Coronary artery (tissue), 2 donors: ENCODE measurements at regions not wholly inside any gene's neighbourhood (a gene's known extent, or its start where the extent isn't known, plus 50 kb on each side); places are given as distances from the start of the nearest gene placed in this dataset.

ENCODE experiments used
- DNase-seq: peaks from one replicate; pipeline ENCODE4 v3.0.0-alpha.2; 2017; ENCODE audit warnings: low spot score
- H3K27ac ChIP-seq, 2 donors: fragments of 200-600 bp; sonication (generic); one replicate each; pipeline ENCODE4 v1.5.1; 2016 to 2019
- H3K4me3 ChIP-seq: fragments of 200-600 bp; sonication (generic); 2 replicates; pipeline ENCODE4 v1.5.1; 2016; ENCODE audit warnings: mild to moderate bottlenecking, moderate library complexity
- CTCF ChIP-seq: fragments of 200-600 bp; sonication (generic); IDR thresholded peaks from one replicate; pipeline ENCODE4 v1.5.1; 2019; ENCODE audit warnings: antibody characterized with exemption

- no peak for DNase-seq
- H3K4me3 ChIP-seq = no peak overlapping the region
- H3K27ac ChIP-seq = no peak overlapping the region
- no peak for TF ChIP-seq CTCF
Measured at GRCh38 chr2:207252979-207253645, 87.4 kb upstream of the KLF7 start.

- peak overlapping the region in 1 of 2 donors; percentile 33 for H3K27ac ChIP-seq
- no peak for TF ChIP-seq CTCF
Measured at GRCh38 chr2:207253666-207254345, 88.1 kb upstream of the KLF7 start.

GRCh38 chr2:207254591-207255464, 89.1 kb upstream of the KLF7 start:
- Histone ChIP-seq H3K4me3 (no peak overlapping the region), H3K27ac (peak overlapping the region in 1 of 2 donors; percentile 33)
- DNase-seq = no peak
- no peak for TF ChIP-seq CTCF

More at GRCh38 chr2:207253666-207254345, 88.1 kb upstream of the KLF7 start:
- DNase-seq = no peak
- no peak overlapping the region for H3K4me3 ChIP-seq

GRCh38 chr2:207255565-207256470, 90.1 kb upstream of the KLF7 start:
- TF ChIP-seq CTCF = no peak
- Histone ChIP-seq H3K27ac (peak overlapping the region in 1 of 2 donors; percentile 23), H3K4me3 (no peak overlapping the region)
- no peak for DNase-seq

GRCh38 chr2:207256476-207257207, 90.9 kb upstream of the KLF7 start:
- Histone ChIP-seq H3K27ac (no peak overlapping the region), H3K4me3 (no peak overlapping the region)
- DNase-seq = no peak
- TF ChIP-seq CTCF = no peak
